ENCODE measurements at regions not wholly inside any gene's neighbourhood (a gene's known extent, or its start where the extent isn't known, plus 50 kb on each side); places are given as distances from the start of the nearest gene placed in this dataset.

GRCh38 chr17:34203018-34203638 lies 52.0 kb upstream of the CCL2 start:
- DNase-seq: no peak

DNA sequence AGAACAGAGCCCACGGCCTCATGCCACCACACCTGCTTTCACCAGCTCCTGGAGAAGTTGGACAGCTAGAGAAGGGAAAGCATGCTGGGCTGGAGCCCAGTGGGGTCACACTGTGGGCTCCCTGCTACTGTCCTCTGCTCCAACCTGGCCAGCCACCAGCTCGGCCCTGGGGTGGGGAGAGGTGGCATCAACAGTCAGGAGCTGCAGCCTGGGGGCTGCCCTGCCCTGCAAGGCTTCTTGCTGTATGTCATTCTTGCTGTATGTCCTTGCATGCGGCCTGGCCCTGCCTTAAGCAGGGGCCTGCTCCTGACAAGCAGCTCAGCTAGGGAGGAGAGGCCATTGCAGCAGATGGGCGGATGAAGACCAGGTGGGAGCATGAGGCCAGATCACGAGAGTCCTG lies 50.7 kb upstream of the CCL2 start:
- DNase-seq: no peak

All from NCI-H524 treated with DMSO at 0.1 percent for 48 hours (cell line).